Adrenal gland (tissue), 9 donors: ENCODE measurements at regions not wholly inside any gene's neighbourhood (a gene's known extent, or its start where the extent isn't known, plus 50 kb on each side); places are given as distances from the start of the nearest gene placed in this dataset.

Source experiments
- DNase-seq, 7 donors: peaks; one replicate each; pipeline ENCODE4 v3.0.0-alpha.2; 2019 to 2020
- H3K27ac ChIP-seq, 5 donors: fragments of 200-600 bp; sonication (generic) in 4 of 5; 1 replicate in 3 of 5; 2 replicates in 2 of 5; pipeline versions ENCODE4 v1.5.1 to v1.8.0; 2016 to 2020; ENCODE audit warnings: mild to moderate bottlenecking in 1 of 5
- H3K27me3 ChIP-seq: fragments of 200-600 bp; 2 replicates; pipeline ENCODE4 v1.8.0; 2021
- H3K36me3 ChIP-seq, 2 donors: fragments of 200-600 bp; replicated peaks in 1 of 2; 1 replicate in 1 of 2; 2 replicates in 1 of 2; pipeline versions ENCODE4 v1.5.1 to v1.8.0; 2018 to 2022
- H3K4me1 ChIP-seq, 2 donors: fragments of 200-600 bp; replicated peaks in 1 of 2; 1 replicate in 1 of 2; 2 replicates in 1 of 2; pipeline versions ENCODE4 v1.5.1 to v1.8.0; 2018 to 2021
- H3K4me3 ChIP-seq, 4 donors: fragments of 200-600 bp; sonication (generic) in 3 of 4; one replicate each; pipeline ENCODE4 v1.5.1; 2016 to 2018
- H3K9me3 ChIP-seq, 3 donors: fragments of 200-600 bp; sonication (generic) in 1 of 3; replicated peaks in 1 of 3; 1 replicate in 2 of 3; 2 replicates in 1 of 3; pipeline versions ENCODE4 v1.5.1 to v1.8.0; 2016 to 2021
- POLR2A ChIP-seq, 2 donors: fragments of 450-650 bp; IDR thresholded peaks; one replicate each; pipeline ENCODE4 v1.6.1; 2017; ENCODE audit warnings: antibody characterized with exemption in 2 of 2, mild to moderate bottlenecking in 2 of 2, moderate library complexity in 1 of 2
- WGBS, 4 donors: extraction: QIAGEN DNeasy Blood & Tissue Kit in 2 of 4; methylation state at CpG; one replicate each; pipeline versions ENCODE4 v1.1.5 to v1.1.7; 2013 to 2017; 5-methylcytosine and 5-hydroxymethylcytosine counted together
- intact Hi-C, 2 donors: fragments of 100-400 bp; cut with DNase I; formaldehyde crosslinking; loops; one replicate each; pipeline versions ENCODE4 v1.14.1 to v1.15.0; 2022 to 2023
- TF ChIP-seq, protein P1 (sequence below), 6 experiments: fragments of 450-650 bp in 4 of 6; fragments of 200-600 bp in 2 of 6; sonication (generic) in 1 of 6; IDR thresholded peaks; 1 replicate in 5 of 6; 2 replicates in 1 of 6; pipeline versions ENCODE4 v1.5.1 to v1.8.0; 2016 to 2021; ENCODE audit warnings: antibody characterized with exemption in 6 of 6, mild to moderate bottlenecking in 2 of 6, moderate library complexity in 1 of 6
- donor health status: healthy with polysubstance abuse.
- donor health status: Bipolar disorder and iron deficiency.
- donor health status: DM: yes; HTN: yes; CAD: no.
- donor health status: DM: no; HTN: no; CAD: no.
- donor health status: DM: no; HTN: no; CAD: no.

DNA sequence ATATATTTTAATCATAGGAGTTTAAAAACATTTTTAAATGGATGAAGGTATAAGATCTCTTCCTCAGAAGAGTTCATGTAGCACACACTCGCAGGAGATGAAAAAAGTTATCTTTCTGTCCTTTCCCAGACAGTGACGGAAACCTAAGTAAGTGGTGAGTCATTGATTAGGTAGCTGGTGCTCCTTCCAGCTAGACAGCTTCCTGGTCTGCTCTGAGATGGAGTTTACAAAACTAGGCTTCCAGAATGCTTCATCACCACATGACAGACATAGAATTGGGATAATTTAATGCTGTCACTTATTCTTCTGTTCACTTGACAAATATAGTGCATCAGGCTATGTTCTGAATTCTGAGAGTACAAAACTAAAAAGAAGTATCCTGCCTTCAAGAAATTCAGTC is 2393.0 kb upstream of the C9orf72 start:
- intact Hi-C loops = no loop called here
- no peak overlapping the region for H3K4me3 ChIP-seq
- H3K36me3 ChIP-seq = no peaks in the 10 kb centered on the region
- no peak overlapping the region for H3K27ac ChIP-seq
- no peaks in the 10 kb centered on the region for H3K4me1 ChIP-seq
- no peak for TF ChIP-seq POLR2A (IDR thresholded peaks at IDR 0.05)
- TF ChIP-seq, protein P1, sequence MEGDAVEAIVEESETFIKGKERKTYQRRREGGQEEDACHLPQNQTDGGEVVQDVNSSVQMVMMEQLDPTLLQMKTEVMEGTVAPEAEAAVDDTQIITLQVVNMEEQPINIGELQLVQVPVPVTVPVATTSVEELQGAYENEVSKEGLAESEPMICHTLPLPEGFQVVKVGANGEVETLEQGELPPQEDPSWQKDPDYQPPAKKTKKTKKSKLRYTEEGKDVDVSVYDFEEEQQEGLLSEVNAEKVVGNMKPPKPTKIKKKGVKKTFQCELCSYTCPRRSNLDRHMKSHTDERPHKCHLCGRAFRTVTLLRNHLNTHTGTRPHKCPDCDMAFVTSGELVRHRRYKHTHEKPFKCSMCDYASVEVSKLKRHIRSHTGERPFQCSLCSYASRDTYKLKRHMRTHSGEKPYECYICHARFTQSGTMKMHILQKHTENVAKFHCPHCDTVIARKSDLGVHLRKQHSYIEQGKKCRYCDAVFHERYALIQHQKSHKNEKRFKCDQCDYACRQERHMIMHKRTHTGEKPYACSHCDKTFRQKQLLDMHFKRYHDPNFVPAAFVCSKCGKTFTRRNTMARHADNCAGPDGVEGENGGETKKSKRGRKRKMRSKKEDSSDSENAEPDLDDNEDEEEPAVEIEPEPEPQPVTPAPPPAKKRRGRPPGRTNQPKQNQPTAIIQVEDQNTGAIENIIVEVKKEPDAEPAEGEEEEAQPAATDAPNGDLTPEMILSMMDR (IDR thresholded peaks at IDR 0.05) = no peak
- WGBS, 4 donors = 59 to 71% (median 66%) methylated on average over 2 of the region's 2 CpGs
- DNase-seq = no peak
- H3K27me3 ChIP-seq = no peaks in the 10 kb centered on the region
- H3K9me3 ChIP-seq = no peaks in the 10 kb centered on the region

DNA sequence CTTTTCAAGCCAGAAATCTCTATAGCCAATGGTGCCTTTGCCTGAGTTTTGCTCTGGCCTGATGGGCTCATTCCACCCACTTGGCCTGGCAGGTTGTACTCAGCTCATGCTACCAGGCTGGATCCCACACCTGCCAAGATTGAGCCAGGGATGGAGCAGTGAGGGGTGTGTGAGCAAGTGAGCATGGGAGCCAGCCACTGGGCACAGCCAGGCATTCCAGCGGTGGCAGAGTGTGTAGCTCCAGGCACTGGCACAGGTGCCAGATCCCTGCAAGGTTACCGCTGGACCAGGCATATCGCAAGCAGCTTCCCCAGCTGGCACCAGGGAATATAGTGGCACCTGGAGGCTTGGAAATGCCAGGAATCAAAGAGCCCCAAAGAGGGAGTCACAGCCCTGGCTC is 2395.6 kb upstream of the C9orf72 start:
- Histone ChIP-seq H3K9me3 (no peaks in the 10 kb centered on the region), H3K4me3 (no peak overlapping the region), H3K27me3 (no peaks in the 10 kb centered on the region), H3K4me1 (no peaks in the 10 kb centered on the region), H3K27ac (no peak overlapping the region), H3K36me3 (no peaks in the 10 kb centered on the region)
- DNase-seq = no peak
- WGBS, 4 donors = 91 to 100% (median 94%) methylated on average over 3 of the region's 3 CpGs; no CpG with 5 or more reads in 1 of the 4 donors
- intact Hi-C loops = no loop called here
- no peak for TF ChIP-seq POLR2A (IDR thresholded peaks at IDR 0.05)
- TF ChIP-seq, protein P1 (IDR thresholded peaks at IDR 0.05) = no peak

DNA sequence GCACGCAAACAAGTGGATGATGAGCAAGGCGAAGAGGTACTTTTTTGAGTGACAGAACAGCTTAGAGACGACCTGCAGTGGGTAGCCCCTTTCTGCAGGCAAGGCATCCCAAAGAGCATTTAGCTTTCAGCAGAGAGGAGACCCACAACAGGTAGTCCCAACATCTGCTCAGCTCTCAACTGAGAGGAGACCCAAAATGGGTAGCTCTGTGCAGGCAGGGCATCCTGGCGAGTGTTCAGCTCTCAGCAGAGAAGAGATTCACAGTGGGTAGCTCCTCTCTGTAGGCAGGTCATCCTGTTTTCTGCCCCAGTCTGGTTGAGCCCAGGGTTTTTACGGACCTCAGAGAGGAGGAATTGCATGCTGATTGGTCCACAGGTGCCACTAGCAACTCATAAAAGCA is 2396.1 kb upstream of the C9orf72 start:
- TF ChIP-seq, protein P1 (IDR thresholded peaks at IDR 0.05) = no peak
- no peak for TF ChIP-seq POLR2A (IDR thresholded peaks at IDR 0.05)
- Histone ChIP-seq H3K27ac (no peak overlapping the region), H3K9me3 (no peaks in the 10 kb centered on the region), H3K36me3 (no peaks in the 10 kb centered on the region), H3K4me3 (no peak overlapping the region), H3K4me1 (no peaks in the 10 kb centered on the region), H3K27me3 (no peaks in the 10 kb centered on the region)
- WGBS, 4 donors = 70 to 82% (median 81%) methylated on average over 4 to 5 of the region's 5 CpGs
- intact Hi-C loops = no loop called here
- no peak for DNase-seq

DNA sequence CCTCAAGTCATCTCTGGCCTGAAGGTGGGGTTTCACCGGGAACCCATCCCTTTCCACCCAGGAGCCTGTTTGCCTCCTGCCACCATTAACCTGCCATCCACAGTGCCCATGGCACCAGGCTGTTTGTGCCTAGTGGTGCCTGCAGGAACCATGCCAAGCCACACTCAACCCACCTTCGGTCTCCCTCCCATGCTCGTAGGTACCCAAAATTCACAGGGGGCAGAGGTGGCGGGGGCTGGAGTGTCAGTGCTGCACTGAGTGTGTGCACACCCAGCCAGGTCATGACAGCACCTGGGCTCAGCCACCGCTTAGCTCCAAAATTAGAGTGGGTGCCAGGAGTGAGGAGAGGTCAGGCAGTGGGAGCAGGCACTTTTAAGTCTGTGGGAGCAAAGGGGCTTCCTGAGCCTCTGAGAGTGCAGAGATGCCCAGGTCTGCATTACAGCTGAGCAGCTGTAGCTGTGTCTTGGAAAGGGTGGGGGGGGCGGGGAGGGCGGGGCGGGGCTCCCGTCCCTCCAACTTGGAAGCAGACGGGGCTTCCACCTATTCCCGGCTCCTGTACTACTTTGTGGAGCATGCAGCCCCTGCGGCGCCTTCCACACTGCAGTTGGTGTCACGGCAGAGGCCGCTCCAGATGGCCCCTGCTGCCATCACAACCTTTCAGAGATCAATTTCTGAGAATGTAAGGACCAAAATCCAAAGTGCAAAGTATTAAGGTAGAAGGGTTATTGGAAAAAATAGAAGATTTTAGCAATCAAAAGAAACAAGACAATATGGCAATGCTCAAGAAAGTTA is 2396.8 kb upstream of the C9orf72 start:
- Histone ChIP-seq H3K36me3 (no peaks in the 10 kb centered on the region), H3K4me3 (no peak overlapping the region), H3K27me3 (no peaks in the 10 kb centered on the region), H3K9me3 (no peaks in the 10 kb centered on the region), H3K4me1 (no peaks in the 10 kb centered on the region), H3K27ac (no peak overlapping the region)
- DNase-seq = no peak
- TF ChIP-seq, protein P1 (IDR thresholded peaks at IDR 0.05) = no peak
- TF ChIP-seq POLR2A (IDR thresholded peaks at IDR 0.05) = no peak
- intact Hi-C loops = no loop called here
- 83 to 89% (median 86%) methylated on average over 6 to 15 of the region's 15 CpGs for WGBS, 4 donors
